ENCODE measurements at regions not wholly inside any gene's neighbourhood (a gene's known extent, or its start where the extent isn't known, plus 50 kb on each side); places are given as distances from the start of the nearest gene placed in this dataset.
A peak's percentile ranks its signal among the peaks of the same experiment; 100 is the strongest.

GRCh38 chr9:81388831-81389230 is 300.5 kb downstream of the TLE1 start:
- no peak for DNase-seq

DNA sequence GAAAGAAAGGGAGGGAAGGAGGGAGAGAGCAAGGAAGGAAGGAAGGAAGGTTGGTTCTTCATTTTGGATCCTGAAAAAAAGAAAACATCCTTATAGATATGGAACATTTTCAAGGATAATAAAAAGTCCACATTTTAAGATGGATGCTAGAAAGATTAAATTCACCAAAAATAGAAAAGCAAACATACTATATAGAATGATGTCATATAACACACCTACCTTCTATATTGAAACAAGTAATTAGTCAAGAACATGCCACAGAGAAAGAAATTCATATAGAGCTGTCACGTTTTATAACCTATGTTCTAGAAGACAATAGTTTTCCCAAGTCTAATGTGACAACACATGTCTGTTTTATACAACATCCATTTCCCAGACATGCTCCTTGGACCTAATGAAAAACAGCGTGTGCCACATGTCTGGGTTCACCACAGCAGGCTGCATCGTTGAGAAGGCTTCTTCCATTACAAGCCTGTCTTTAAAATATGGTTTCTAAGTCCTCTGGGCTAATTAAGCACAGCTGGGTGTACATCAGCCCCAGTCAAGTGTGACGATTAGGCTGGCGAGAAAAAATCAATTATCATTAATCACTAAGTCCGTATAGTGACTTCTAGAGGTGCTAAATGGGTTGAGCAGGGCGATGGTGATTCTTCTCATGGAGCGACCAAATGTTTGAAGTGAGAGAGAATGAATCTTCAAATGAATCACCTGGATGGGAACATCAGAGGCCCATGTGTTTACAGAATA is 301.8 kb downstream of the TLE1 start:
- DNase-seq = no peak

DNA sequence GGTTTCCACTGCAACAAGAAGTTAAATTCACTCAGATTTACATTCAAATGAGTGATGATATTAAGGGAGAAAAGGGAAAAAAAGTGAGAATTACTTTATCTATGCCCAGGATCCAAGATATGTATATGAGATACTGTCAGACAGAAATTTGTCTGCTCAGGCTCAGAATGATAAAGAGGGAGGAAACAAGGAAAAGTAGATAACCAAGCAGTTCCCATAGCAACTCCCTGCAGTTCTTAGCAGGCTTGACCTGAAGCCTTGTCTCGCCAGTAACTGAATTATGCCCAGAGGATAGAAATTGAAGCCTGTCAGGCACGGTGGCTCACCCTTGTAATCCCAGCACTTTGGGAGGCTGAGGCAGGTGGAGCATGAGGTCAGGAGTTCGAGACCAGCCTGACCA is 304.4 kb downstream of the TLE1 start:
- no peak for DNase-seq

DNA sequence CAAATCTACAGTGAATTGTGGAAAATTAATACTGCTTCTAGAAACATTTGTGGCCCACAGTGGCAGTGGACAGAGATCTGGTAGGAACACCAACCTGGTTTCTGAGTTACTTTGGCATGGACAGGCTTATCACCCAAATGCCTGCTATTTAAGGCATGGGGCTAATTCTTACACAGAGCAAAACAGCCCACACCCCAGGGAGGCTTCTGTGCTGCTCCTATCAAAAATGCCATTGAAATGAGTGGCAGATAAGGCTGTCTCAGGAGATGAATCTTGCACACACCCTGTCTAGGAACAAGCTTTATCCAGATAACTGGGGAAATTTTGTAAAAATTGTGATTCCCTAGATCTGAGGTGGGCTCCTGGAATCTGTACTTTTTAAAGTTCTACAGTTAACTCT is 307.1 kb downstream of the TLE1 start:
- no peak for DNase-seq

DNA sequence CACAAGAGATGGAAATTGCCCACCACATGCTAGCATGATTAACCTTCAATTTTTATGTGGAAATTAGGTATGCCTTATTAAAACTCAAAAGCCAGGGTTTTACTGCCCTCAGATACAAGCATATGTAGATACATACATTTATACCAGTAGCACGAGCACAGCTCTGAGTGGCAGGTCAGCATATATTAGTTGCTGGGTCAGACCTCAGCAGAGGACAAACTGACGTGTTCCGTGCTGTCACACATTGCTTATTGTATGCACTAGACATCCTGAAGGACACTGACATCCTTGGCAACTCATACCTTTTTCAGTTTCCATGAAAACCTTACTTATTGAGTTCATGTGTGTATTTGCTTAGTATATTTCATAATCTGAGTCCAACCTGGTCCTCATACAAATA is 307.7 kb downstream of the TLE1 start:
- DNase-seq = no peak

- DNase-seq = no peak
Observed at GRCh38 chr9:81380504-81381359, 308.6 kb downstream of the TLE1 start.

- DNase-seq = no peak
Observed at GRCh38 chr9:81379655-81380054, 309.7 kb downstream of the TLE1 start.

DNA sequence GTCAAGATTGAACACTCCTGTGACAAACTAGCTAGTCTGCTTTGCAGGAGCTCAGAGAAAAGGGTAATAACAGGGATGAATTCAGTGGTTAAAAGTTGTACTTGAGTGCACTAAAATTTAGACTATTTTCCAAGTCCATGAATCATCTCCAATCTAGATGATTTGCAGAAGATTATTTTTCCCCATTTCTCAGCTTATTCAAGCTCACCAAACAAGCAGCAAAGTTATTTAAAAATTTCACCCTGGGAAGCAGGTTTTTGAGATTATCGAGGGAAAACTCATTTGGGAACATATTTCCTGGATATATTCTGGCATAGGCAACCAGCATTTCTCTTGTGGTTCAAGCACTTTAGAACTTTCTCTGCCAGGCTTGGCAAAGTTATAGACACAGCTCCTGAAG is 311.4 kb downstream of the TLE1 start:
- DNase-seq = no peak

- DNase-seq = no peak
Observed at GRCh38 chr9:81377320-81377719, 312.0 kb downstream of the TLE1 start.

- DNase-seq = peak; percentile 78
Observed at GRCh38 chr9:81375187-81376100, 313.9 kb downstream of the TLE1 start.

- peak; percentile 78 for DNase-seq
Observed at GRCh38 chr9:81374459-81375186, 314.7 kb downstream of the TLE1 start.

DNA sequence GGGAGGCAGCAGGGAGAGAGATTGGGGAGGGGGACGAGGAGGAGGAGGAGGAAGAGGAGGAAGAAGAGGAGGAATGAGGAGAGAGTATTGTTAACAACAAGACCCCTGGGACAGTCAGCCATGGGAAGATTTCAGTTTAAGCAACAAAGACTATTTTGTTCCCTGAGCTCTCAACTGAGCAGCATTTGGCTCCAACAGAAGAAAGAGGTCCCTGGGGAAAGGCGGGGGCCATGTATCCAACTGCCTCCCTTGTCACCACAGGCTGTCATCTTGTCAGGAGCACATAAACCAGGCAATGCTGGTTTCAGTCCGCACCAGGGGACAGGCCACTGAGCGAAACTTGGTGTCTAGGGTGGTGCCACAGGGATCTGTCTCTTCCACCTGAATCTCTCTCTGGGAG is 316.1 kb downstream of the TLE1 start:
- DNase-seq = no peak

GRCh38 chr9:81372628-81373191 is 316.6 kb downstream of the TLE1 start:
- DNase-seq = no peak

DNA sequence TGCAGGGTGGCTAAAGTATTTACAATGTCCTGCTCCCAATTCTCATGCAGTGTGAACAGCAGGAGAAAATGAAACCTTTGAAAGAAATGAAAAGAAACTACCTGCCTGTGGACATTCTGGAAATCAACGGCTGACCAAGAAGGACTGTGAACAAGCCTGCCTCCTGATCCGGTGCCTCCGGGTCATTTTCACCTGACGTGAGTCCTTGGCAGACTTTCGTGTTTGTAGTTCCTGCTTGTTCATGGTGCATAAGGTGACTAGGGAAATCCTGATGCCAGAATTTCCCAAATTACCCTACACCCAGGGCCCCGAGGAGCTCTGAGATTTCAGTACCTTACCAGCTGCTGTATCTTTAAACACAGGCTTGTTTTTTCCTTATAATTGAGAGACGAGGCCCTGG is 317.5 kb downstream of the TLE1 start:
- no peak for DNase-seq

DNA sequence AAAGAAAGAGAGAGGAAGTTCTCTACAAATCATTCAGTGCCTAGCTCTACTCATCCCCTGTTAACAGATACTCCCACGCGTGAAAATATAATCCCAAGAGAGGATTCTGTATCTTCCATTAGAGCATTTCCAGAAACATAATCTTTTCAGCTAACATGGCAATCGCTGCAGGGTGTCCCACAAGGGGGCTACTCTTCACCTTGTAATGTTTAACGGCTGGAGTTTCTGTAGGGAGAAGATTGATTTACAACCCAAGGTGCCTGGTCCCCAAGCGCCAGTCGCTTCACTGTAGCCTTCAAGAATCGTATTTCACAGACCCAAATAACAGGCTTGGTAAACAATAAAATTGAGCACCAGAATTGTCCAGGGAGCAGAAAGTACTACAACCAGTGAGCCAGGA is 318.7 kb downstream of the TLE1 start:
- peak; percentile 76 for DNase-seq

- no peak for DNase-seq
Observed at GRCh38 chr9:81370096-81370495, 319.3 kb downstream of the TLE1 start.

DNA sequence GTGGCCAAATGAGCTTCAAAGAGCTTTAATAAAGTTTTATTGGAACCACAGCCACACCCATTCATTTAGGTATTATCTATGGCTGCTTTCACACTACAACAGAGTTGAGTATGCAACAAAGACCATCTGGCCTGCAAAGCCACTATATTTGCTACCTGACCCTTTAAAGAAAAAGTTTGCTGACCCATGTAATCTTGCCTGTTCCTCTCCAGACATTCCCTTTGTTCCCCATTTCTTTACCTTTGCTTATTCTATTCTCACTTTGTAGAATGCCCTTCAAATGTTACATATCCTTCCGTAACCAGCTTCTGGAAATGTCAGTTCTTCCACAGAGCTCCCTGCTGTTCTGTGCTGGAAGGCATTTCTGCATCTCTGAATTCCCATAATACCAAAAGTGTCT is 320.2 kb downstream of the TLE1 start:
- no peak for DNase-seq

DNA sequence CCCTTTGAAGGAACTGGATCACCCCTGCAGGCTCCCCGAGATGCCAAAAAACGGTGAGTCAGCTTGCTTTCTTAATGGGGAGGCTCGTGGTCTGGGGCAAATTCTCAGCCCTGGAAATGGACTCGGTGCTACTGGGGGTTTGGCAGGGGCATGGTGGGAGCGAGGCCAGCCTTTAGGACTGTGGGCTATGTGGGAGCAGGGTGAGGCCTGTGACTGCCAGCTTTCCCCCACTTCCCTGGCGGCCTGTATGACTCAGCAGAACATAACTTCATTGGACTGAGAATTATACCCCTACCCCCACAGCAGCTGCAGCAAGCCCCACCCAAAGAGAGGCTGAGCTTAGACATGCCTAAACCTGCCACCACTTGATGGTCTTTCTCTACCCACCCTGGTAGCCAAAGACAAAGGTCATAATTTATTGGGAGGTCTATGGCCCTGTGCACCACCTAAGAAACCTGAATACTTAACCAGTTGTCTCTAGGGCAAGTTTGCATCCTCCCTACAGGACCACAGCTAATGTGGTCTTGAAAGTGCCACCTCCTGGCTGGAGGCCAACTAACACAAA is 325.3 kb downstream of the TLE1 start:
- DNase-seq = no peak

- no peak for DNase-seq
Observed at GRCh38 chr9:81361296-81361695, 328.1 kb downstream of the TLE1 start.

GRCh38 chr9:81351166-81351565 is 338.2 kb downstream of the TLE1 start:
- no peak for DNase-seq

DNA sequence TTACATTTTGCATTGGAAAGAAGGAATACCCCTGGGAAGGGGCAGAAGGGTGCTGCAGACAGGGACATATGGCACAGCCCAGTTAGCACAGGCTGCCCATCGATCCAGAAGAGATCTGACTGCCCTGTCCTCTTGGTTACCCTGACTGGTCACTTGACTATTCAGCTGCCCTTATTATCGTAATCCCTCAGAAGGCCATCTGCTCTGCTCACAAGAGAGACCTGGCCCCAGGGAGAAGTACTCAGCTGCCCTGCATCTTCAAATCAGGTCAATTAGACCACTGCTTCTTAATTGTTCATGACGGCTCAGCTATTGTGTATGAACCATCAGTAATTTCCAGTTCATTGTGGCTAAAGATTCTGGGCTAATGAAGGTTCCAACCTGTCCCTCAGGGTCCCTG is 345.0 kb downstream of the TLE1 start:
- DNase-seq = no peak

- no peak for DNase-seq
Observed at GRCh38 chr9:81335879-81336421, 353.4 kb downstream of the TLE1 start.
